WTC11 (cell line): ENCODE measurements at regions not wholly inside any gene's neighbourhood (a gene's known extent, or its start where the extent isn't known, plus 50 kb on each side); places are given as distances from the start of the nearest gene placed in this dataset.

ENCODE experiments used
- JUN ChIP-seq: sonication (generic); formaldehyde crosslinking; IDR thresholded peaks from 2 replicates; pipeline ENCODE4 v1.8.0; 2023; ENCODE audit warnings: mild to moderate bottlenecking, missing genetic modification reagents
- SP1 ChIP-seq: sonication (generic); formaldehyde crosslinking; conservative IDR thresholded peaks from 2 replicates; pipeline ENCODE4 v1.8.1; 2022; ENCODE audit warnings: missing genetic modification reagents
- TCF7 ChIP-seq: sonication (generic); formaldehyde crosslinking; IDR thresholded peaks from 2 replicates; pipeline ENCODE4 v1.8.0; 2022; ENCODE audit warnings: mild to moderate bottlenecking, low read depth, missing genetic modification reagents, moderate library complexity
- ZNF423 ChIP-seq: fragments of 250-450 bp; sonication (Bioruptor Pico); IDR thresholded peaks from 2 replicates; pipeline ENCODE4 v2.1.2; 2022; ENCODE audit warnings: mild to moderate bottlenecking, moderate library complexity
- TF ChIP-seq, protein P1 (sequence below): fragments of 200-600 bp; IDR thresholded peaks from 2 replicates; pipeline ENCODE4 v1.8.0; 2022; ENCODE audit warnings: antibody characterized with exemption
- TF ChIP-seq, protein P2 (sequence below): fragments of 250-450 bp; sonication (Bioruptor Pico); IDR thresholded peaks from 2 replicates; pipeline ENCODE4 v1.9.0; 2021; ENCODE audit warnings: moderate library complexity, mild to moderate bottlenecking, inconsistent platforms, borderline replicate concordance
- TF ChIP-seq, protein P3 (sequence below): sonication (generic); formaldehyde crosslinking; IDR thresholded peaks from 2 replicates; pipeline ENCODE4 v1.8.0; 2022; ENCODE audit warnings: mild to moderate bottlenecking, missing genetic modification reagents

DNA sequence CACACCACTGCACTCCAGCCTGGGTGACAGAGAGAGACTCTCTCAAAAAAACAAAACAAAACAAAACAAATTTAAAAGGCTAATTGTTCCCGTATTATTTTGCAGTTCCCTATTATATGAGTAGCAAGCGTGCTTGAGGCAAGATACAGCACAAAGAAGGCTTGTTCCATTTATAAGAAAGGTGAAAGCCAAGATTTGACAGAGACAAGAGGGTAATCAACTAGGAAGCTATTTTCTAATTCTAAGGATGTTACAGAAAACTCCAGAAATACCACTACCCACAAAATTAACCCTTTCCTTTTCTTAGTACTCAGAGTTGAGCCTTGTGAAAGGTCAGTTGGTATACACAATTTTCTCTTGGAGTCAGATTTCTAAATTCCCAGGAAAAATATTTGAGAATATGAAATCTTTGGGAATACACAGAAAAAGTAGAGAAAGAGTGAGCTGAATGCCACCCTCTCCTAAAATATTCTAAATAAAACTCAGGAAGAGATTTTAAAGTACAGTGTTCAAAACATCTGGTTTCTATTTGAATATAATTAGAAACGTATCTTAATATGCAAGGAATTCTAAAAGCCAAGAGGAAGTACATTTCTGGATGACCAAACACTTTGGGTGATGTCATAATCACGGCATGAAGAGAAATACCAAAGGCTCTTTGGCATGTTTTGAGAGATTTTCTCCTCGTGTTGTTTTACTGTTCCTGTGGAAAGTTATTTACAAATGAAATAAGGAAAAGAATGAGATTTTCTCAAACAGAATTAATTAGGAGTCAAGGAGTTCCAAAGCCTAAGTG lies 63.0 kb upstream of the FLT1 start:
- TF ChIP-seq, protein P1, sequence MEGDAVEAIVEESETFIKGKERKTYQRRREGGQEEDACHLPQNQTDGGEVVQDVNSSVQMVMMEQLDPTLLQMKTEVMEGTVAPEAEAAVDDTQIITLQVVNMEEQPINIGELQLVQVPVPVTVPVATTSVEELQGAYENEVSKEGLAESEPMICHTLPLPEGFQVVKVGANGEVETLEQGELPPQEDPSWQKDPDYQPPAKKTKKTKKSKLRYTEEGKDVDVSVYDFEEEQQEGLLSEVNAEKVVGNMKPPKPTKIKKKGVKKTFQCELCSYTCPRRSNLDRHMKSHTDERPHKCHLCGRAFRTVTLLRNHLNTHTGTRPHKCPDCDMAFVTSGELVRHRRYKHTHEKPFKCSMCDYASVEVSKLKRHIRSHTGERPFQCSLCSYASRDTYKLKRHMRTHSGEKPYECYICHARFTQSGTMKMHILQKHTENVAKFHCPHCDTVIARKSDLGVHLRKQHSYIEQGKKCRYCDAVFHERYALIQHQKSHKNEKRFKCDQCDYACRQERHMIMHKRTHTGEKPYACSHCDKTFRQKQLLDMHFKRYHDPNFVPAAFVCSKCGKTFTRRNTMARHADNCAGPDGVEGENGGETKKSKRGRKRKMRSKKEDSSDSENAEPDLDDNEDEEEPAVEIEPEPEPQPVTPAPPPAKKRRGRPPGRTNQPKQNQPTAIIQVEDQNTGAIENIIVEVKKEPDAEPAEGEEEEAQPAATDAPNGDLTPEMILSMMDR: no peak
- TF ChIP-seq TCF7 (CRISPR knock-in tag): no peak
- TF ChIP-seq, protein P2, sequence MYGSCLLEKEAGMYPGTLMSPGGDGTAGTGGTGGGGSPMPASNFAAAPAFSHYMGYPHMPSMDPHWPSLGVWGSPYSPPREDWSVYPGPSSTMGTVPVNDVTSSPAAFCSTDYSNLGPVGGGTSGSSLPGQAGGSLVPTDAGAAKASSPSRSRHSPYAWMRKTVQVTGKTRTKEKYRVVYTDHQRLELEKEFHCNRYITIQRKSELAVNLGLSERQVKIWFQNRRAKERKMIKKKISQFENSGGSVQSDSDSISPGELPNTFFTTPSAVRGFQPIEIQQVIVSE: no peak
- TF ChIP-seq, protein P3, sequence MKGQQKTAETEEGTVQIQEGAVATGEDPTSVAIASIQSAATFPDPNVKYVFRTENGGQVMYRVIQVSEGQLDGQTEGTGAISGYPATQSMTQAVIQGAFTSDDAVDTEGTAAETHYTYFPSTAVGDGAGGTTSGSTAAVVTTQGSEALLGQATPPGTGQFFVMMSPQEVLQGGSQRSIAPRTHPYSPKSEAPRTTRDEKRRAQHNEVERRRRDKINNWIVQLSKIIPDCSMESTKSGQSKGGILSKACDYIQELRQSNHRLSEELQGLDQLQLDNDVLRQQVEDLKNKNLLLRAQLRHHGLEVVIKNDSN (CRISPR knock-in tag): no peak
- no peak for TF ChIP-seq ZNF423 (CRISPR knock-in tag)
- no peak for TF ChIP-seq JUN (CRISPR knock-in tag)
- no peak for TF ChIP-seq SP1 (CRISPR knock-in tag)
